Activated CD8-positive, alpha-beta T cell treated with anti-CD3 and anti-CD28 coated beads for 36 hours (primary cell): ENCODE measurements at regions not wholly inside any gene's neighbourhood (a gene's known extent, or its start where the extent isn't known, plus 50 kb on each side); places are given as distances from the start of the nearest gene placed in this dataset.
A peak's percentile ranks its signal among the peaks of the same experiment; 100 is the strongest.

Source experiments
- ATAC-seq: fragments of 200-7000 bp; cut with Tn5 transposase; one replicate; pipeline ENCODE4 v1.10.0; 2021; ENCODE audit warnings: mild to moderate bottlenecking, moderate library complexity
- CTCF ChIA-PET: fragments of 350-600 bp; sonication (Branson Sonifier 250); formaldehyde crosslinking; loops from one replicate; lab custom pipeline; 2021; ENCODE audit warnings: antibody characterized with exemption; lab: Charles Lee
- POLR2A ChIA-PET: fragments of 350-600 bp; sonication (Branson Sonifier 250); formaldehyde crosslinking; loops from one replicate; lab custom pipeline; 2021; ENCODE audit warnings: antibody characterized with exemption; lab: Charles Lee
- DNase-seq: peaks from one replicate; pipeline ENCODE4 v3.0.0-alpha.2; 2020
- H3K27ac Mint-ChIP-seq: one replicate; pipeline ENCODE4 v1.8.0; 2021; ENCODE audit warnings: mild to moderate bottlenecking, mixed read lengths
- H3K27me3 Mint-ChIP-seq: one replicate; pipeline ENCODE4 v1.8.0; 2021; ENCODE audit warnings: mixed read lengths
- H3K36me3 Mint-ChIP-seq: one replicate; pipeline ENCODE4 v1.8.0; 2021; ENCODE audit warnings: low read depth, mixed read lengths
- H3K4me1 Mint-ChIP-seq: one replicate; pipeline ENCODE4 v1.8.0; 2021; ENCODE audit warnings: low read depth, mixed read lengths
- H3K4me3 Mint-ChIP-seq: one replicate; pipeline ENCODE4 v1.8.0; 2021; ENCODE audit warnings: mild to moderate bottlenecking, moderate library complexity, mixed read lengths
- H3K9me3 Mint-ChIP-seq: one replicate; pipeline ENCODE4 v1.8.0; 2021; ENCODE audit warnings: mixed read lengths
- CTCF ChIP-seq: fragments of 200-600 bp; IDR thresholded peaks from one replicate; pipeline ENCODE4 v1.8.0; 2022; ENCODE audit warnings: antibody characterized with exemption, mild to moderate bottlenecking
- intact Hi-C: fragments of 100-400 bp; cut with micrococcal nuclease; formaldehyde crosslinking; loops from one replicate; pipeline ENCODE4 v1.10.0; 2022

- DNase-seq (peak; percentile 16), ATAC-seq (peak; percentile 75)
- POLR2A ChIA-PET: interaction anchor here (0.9 to 1.3 kb wide), 4 partner anchors 12 to 101 kb away, joined by 3 to 4 read pairs (median 3); no protein-coding TSS in a partner anchor
- Mint-ChIP-seq H3K9me3 (peaks cover 5% of the 10 kb centered on the region), H3K27ac (peak overlapping the region; percentile 79), H3K4me3 (peak overlapping the region; percentile 50), H3K27me3 (no peaks in the 10 kb centered on the region), H3K4me1 (peaks cover 35% of the 10 kb centered on the region), H3K36me3 (no peaks in the 10 kb centered on the region)
- CTCF ChIA-PET: interaction anchor here (0.7 to 1.9 kb wide), 10 partner anchors 10 to 127 kb away, joined by 3 to 8 read pairs (median 3); no protein-coding TSS in a partner anchor
- intact Hi-C loops: no loop called here
- TF ChIP-seq CTCF: no peak
Observed at GRCh38 chr11:121367001-121367843, 74.7 kb downstream of the SC5D start.

GRCh38 chr11:121367844-121368225 is 75.3 kb downstream of the SC5D start:
- CTCF ChIA-PET: interaction anchor here (0.7 to 1.9 kb wide), 10 partner anchors 11 to 127 kb away, joined by 3 to 8 read pairs (median 3); no protein-coding TSS in a partner anchor
- Mint-ChIP-seq H3K27me3 (no peaks in the 10 kb centered on the region), H3K9me3 (peaks cover 5% of the 10 kb centered on the region), H3K4me3 (peak overlapping the region; percentile 50), H3K27ac (peak overlapping the region; percentile 79), H3K36me3 (no peaks in the 10 kb centered on the region), H3K4me1 (peaks cover 40% of the 10 kb centered on the region)
- no peak for TF ChIP-seq CTCF
- ATAC-seq (no peak), DNase-seq (no peak)
- POLR2A ChIA-PET: interaction anchor here (0.7 to 1.3 kb wide), 5 partner anchors 11 to 154 kb away, joined by 3 to 4 read pairs (median 3); no protein-coding TSS in a partner anchor
- intact Hi-C loops: no loop called here

- intact Hi-C loops: no loop called here
- DNase-seq (no peak), ATAC-seq (no peak)
- CTCF ChIA-PET: interaction anchor here (0.9 to 1.9 kb wide), 6 partner anchors 10 to 98 kb away, joined by 3 to 8 read pairs (median 4); no protein-coding TSS in a partner anchor
- Mint-ChIP-seq H3K4me3 (no peak overlapping the region), H3K36me3 (no peaks in the 10 kb centered on the region), H3K27ac (no peak overlapping the region), H3K4me1 (peaks cover 46% of the 10 kb centered on the region), H3K27me3 (no peaks in the 10 kb centered on the region), H3K9me3 (peaks cover 3% of the 10 kb centered on the region)
- TF ChIP-seq CTCF: no peak
- POLR2A ChIA-PET: interaction anchor here (0.7 to 1.3 kb wide), 4 partner anchors 10 to 153 kb away, joined by 3 to 4 read pairs (median 3); no protein-coding TSS in a partner anchor
Observed at GRCh38 chr11:121368364-121369240, 76.0 kb downstream of the SC5D start.

- intact Hi-C loops: no loop called here
- no peaks in the 10 kb centered on the region for H3K36me3 Mint-ChIP-seq
- no peak for TF ChIP-seq CTCF
- ATAC-seq: no peak
- POLR2A ChIA-PET: no interaction called here
- peaks cover 3% of the 10 kb centered on the region for H3K9me3 Mint-ChIP-seq
- no peak for DNase-seq
- no peak overlapping the region for H3K4me3 Mint-ChIP-seq
- H3K27ac Mint-ChIP-seq: no peak overlapping the region
- CTCF ChIA-PET: interaction anchor here (0.8 to 1.6 kb wide), 3 partner anchors 10 to 222 kb away, joined by 4 read pairs; no protein-coding TSS in a partner anchor
- peaks cover 48% of the 10 kb centered on the region for H3K4me1 Mint-ChIP-seq
- H3K27me3 Mint-ChIP-seq: no peaks in the 10 kb centered on the region
Observed at GRCh38 chr11:121369366-121369765, 76.8 kb downstream of the SC5D start.
